ENCODE measurements at regions not wholly inside any gene's neighbourhood (a gene's known extent, or its start where the extent isn't known, plus 50 kb on each side); places are given as distances from the start of the nearest gene placed in this dataset.
"Not testable (repeated sequence)": the region's sequence is repeated elsewhere in the genome, so short reads cannot be mapped to it uniquely, and the experiment has no call there.

DNA sequence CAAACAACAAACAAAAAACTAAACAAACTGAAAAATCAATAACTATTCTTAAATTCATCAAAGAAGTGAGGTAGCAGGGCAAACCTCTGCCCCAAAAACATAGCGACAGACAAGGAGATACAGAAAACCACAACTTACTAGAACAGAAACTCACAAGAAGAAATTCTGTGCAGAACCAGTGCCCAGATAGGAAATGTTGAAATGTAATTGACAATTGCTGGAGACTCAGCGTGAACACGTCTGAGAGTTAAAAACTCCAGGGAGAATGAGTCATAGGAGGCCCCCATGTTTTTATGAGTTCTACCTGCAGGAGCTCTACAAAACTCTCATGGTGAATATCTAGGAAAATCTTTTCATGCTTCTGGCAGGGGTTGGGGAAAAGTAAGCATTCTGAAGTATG, 95.5 kb upstream of the SETMAR start:
- H3K4me3 ChIP-seq (replicated peaks; ENCODE audit: low read depth, low read length), result no peak overlapping the region
- DNase-seq (ENCODE audit: extremely low read depth, low read depth), result no peak
- TF ChIP-seq, protein P1, sequence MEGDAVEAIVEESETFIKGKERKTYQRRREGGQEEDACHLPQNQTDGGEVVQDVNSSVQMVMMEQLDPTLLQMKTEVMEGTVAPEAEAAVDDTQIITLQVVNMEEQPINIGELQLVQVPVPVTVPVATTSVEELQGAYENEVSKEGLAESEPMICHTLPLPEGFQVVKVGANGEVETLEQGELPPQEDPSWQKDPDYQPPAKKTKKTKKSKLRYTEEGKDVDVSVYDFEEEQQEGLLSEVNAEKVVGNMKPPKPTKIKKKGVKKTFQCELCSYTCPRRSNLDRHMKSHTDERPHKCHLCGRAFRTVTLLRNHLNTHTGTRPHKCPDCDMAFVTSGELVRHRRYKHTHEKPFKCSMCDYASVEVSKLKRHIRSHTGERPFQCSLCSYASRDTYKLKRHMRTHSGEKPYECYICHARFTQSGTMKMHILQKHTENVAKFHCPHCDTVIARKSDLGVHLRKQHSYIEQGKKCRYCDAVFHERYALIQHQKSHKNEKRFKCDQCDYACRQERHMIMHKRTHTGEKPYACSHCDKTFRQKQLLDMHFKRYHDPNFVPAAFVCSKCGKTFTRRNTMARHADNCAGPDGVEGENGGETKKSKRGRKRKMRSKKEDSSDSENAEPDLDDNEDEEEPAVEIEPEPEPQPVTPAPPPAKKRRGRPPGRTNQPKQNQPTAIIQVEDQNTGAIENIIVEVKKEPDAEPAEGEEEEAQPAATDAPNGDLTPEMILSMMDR (IDR thresholded peaks at IDR 0.05; ENCODE audit: low read depth, low read length, missing control alignments), result no peak

GRCh38 chr3:4208556-4208955, 94.6 kb upstream of the SETMAR start:
- DNase-seq (ENCODE audit: extremely low read depth, low read depth), result no peak
- TF ChIP-seq, protein P1 (IDR thresholded peaks at IDR 0.05; ENCODE audit: low read depth, low read length, missing control alignments), result no peak
- H3K4me3 ChIP-seq (replicated peaks; ENCODE audit: low read depth, low read length), result no peak overlapping the region

DNA sequence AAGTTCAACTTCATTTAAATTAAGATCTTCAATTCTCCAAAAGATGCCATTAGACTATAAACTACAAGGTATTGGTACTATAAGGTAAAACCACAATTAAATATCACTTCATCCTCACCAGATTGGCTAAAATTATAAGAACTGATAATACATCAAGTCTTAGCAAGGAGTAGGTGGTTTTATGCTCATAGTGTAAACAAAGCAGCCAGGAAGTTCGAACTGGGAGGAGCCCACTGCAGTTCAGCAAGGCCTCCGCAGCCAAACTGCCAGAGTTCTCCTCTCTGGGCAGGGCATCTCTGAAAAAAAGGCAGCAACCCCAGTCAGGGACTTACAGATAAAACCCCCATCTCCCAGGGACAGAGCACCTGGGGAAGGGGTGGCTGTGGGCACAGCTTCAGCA, 91.6 kb upstream of the SETMAR start:
- no peak for DNase-seq (ENCODE audit: extremely low read depth, low read depth)
- TF ChIP-seq, protein P1 (IDR thresholded peaks at IDR 0.05; ENCODE audit: low read depth, low read length, missing control alignments), result no peak
- no peak overlapping the region for H3K4me3 ChIP-seq (replicated peaks; ENCODE audit: low read depth, low read length)

- not testable (repeated sequence) for DNase-seq (ENCODE audit: extremely low read depth, low read depth); H3K4me3 ChIP-seq (replicated peaks; ENCODE audit: low read depth, low read length)
Measured at GRCh38 chr3:4213420-4213819, 89.7 kb upstream of the SETMAR start.

- not testable (repeated sequence) for DNase-seq (ENCODE audit: extremely low read depth, low read depth); H3K4me3 ChIP-seq (replicated peaks; ENCODE audit: low read depth, low read length)
Measured at GRCh38 chr3:4216974-4217373, 86.2 kb upstream of the SETMAR start.

GRCh38 chr3:4218456-4219226, 84.5 kb upstream of the SETMAR start:
- DNase-seq (ENCODE audit: extremely low read depth, low read depth), result no peak
- H3K4me3 ChIP-seq (replicated peaks; ENCODE audit: low read depth, low read length), result no peak overlapping the region

GRCh38 chr3:4219227-4219568, 84.0 kb upstream of the SETMAR start:
- DNase-seq (ENCODE audit: extremely low read depth, low read depth), result no peak
- no peak overlapping the region for H3K4me3 ChIP-seq (replicated peaks; ENCODE audit: low read depth, low read length)
- TF ChIP-seq, protein P1 (IDR thresholded peaks at IDR 0.05; ENCODE audit: low read depth, low read length, missing control alignments), result no peak

More at GRCh38 chr3:4218456-4219226, 84.5 kb upstream of the SETMAR start:
- TF ChIP-seq, protein P1 (IDR thresholded peaks at IDR 0.05; ENCODE audit: low read depth, low read length, missing control alignments), result no peak

GRCh38 chr3:4220065-4220464, 83.1 kb upstream of the SETMAR start:
- TF ChIP-seq, protein P1 (IDR thresholded peaks at IDR 0.05; ENCODE audit: low read depth, low read length, missing control alignments), result no peak
- H3K4me3 ChIP-seq (replicated peaks; ENCODE audit: low read depth, low read length), result no peak overlapping the region
- no peak for DNase-seq (ENCODE audit: extremely low read depth, low read depth)
